CD14-positive monocyte (primary cell): ENCODE measurements at regions not wholly inside any gene's neighbourhood (a gene's known extent, or its start where the extent isn't known, plus 50 kb on each side); places are given as distances from the start of the nearest gene placed in this dataset.

ENCODE experiments used
- DNase-seq, 3 donors: peaks; one replicate each; pipeline ENCODE4 v3.0.0-alpha.2; 2011 to 2022
- H2AFZ ChIP-seq: 2 replicates; pipeline ENCODE4 v1.6.0; 2012; ENCODE audit warnings: mild to moderate bottlenecking, low read depth, low read length, inconsistent platforms; ENCODE audit not compliant: insufficient read depth, poor library complexity, severe bottlenecking
- H3K27ac ChIP-seq, 2 donors: 1 replicate in 1 of 2; 2 replicates in 1 of 2; pipeline ENCODE4 v1.5.1; 2012 to 2013; ENCODE audit warnings: low read length in 2 of 2, control low read depth in 1 of 2, inconsistent platforms in 1 of 2, low read depth in 1 of 2, mild to moderate bottlenecking in 1 of 2
- H3K27me3 ChIP-seq, 2 donors: one replicate each; pipeline versions ENCODE4 v1.6.0 to v1.6.1; 2011 to 2013; ENCODE audit warnings: low read length in 2 of 2; ENCODE audit not compliant: control insufficient read depth in 2 of 2, insufficient read depth in 2 of 2
- H3K36me3 ChIP-seq, 2 donors: replicated peaks in 1 of 2; 1 replicate in 1 of 2; 2 replicates in 1 of 2; pipeline versions ENCODE4 v1.5.1 to v1.6.1; 2012 to 2013; ENCODE audit warnings: low read length in 2 of 2, control low read depth in 1 of 2, inconsistent platforms in 1 of 2, mild to moderate bottlenecking in 1 of 2; ENCODE audit not compliant: insufficient read depth in 2 of 2, control insufficient read depth in 1 of 2
- H3K4me1 ChIP-seq, 2 donors: 1 replicate in 1 of 2; 2 replicates in 1 of 2; pipeline versions ENCODE4 v1.5.1 to v1.6.1; 2012 to 2013; ENCODE audit warnings: low read length in 2 of 2, control low read depth in 1 of 2, inconsistent platforms in 1 of 2, mild to moderate bottlenecking in 1 of 2, moderate library complexity in 1 of 2; ENCODE audit not compliant: insufficient read depth in 2 of 2, control insufficient read depth in 1 of 2
- H3K4me2 ChIP-seq: replicated peaks from 2 replicates; pipeline ENCODE3; 2012; ENCODE audit warnings: low read length, moderate library complexity, mild to moderate bottlenecking; ENCODE audit not compliant: poor library complexity, severe bottlenecking; ENCODE audit errors: extremely low read depth
- H3K4me3 ChIP-seq, 3 experiments: fragments of 200-600 bp in 1 of 3; sonication (generic) in 1 of 3; replicated peaks in 1 of 3; 1 replicate in 2 of 3; 2 replicates in 1 of 3; pipeline ENCODE4 v1.5.1; 2011 to 2013; ENCODE audit warnings: low read length in 3 of 3, mild to moderate bottlenecking in 3 of 3, control low read depth in 2 of 3, low read depth in 2 of 3, inconsistent platforms in 1 of 3, moderate library complexity in 1 of 3
- H3K79me2 ChIP-seq: 2 replicates; pipeline ENCODE4 v1.6.0; 2012; ENCODE audit warnings: mild to moderate bottlenecking, control low read depth, inconsistent platforms, low read length, moderate library complexity; ENCODE audit not compliant: insufficient read depth
- H3K9ac ChIP-seq: 2 replicates; pipeline ENCODE4 v1.6.0; 2017; ENCODE audit warnings: low read length, mild to moderate bottlenecking; ENCODE audit not compliant: insufficient read depth, poor library complexity, severe bottlenecking
- H3K9me3 ChIP-seq, 2 donors: replicated peaks in 1 of 2; 1 replicate in 1 of 2; 2 replicates in 1 of 2; pipeline versions ENCODE4 v1.5.1 to v1.6.1; 2012 to 2013; ENCODE audit warnings: low read length in 2 of 2, control low read depth in 1 of 2; ENCODE audit not compliant: control insufficient read depth in 1 of 2, insufficient read depth in 1 of 2
- H4K20me1 ChIP-seq: 2 replicates; pipeline ENCODE4 v1.6.0; 2012; ENCODE audit warnings: mild to moderate bottlenecking, low read length, control low read depth, moderate library complexity; ENCODE audit not compliant: insufficient read depth
- H3K27ac Mint-ChIP-seq, 7 donors: one replicate each; pipeline ENCODE4 v1.8.0; 2020; ENCODE audit warnings: mild to moderate bottlenecking in 7 of 7, mixed read lengths in 7 of 7, moderate library complexity in 6 of 7, inconsistent platforms in 2 of 7
- H3K27me3 Mint-ChIP-seq, 3 donors: one replicate each; pipeline ENCODE4 v1.8.0; 2021 to 2022; ENCODE audit warnings: low read depth in 3 of 3, mild to moderate bottlenecking in 3 of 3, mixed read lengths in 3 of 3, moderate library complexity in 3 of 3, inconsistent platforms in 1 of 3
- H3K36me3 Mint-ChIP-seq, 2 donors: one replicate each; pipeline ENCODE4 v1.8.0; 2020; ENCODE audit warnings: mixed read lengths in 2 of 2, inconsistent platforms in 1 of 2, mild to moderate bottlenecking in 1 of 2
- H3K4me1 Mint-ChIP-seq: one replicate; pipeline ENCODE4 v1.8.0; 2020; ENCODE audit warnings: mild to moderate bottlenecking, mixed read lengths
- H3K4me3 Mint-ChIP-seq, 2 donors: one replicate each; pipeline ENCODE4 v1.8.0; 2020; ENCODE audit warnings: mild to moderate bottlenecking in 2 of 2, mixed read lengths in 2 of 2, moderate library complexity in 1 of 2
- H3K9me3 Mint-ChIP-seq, 7 donors: one replicate each; pipeline ENCODE4 v1.8.0; 2020 to 2022; ENCODE audit warnings: mixed read lengths in 7 of 7, mild to moderate bottlenecking in 6 of 7, moderate library complexity in 6 of 7, inconsistent platforms in 2 of 7
- CTCF ChIP-seq: fragments of 200-600 bp; IDR thresholded peaks from one replicate; pipeline ENCODE4 v1.8.0; 2022; ENCODE audit warnings: antibody characterized with exemption, mild to moderate bottlenecking
- WGBS: methylation state at CpG from one replicate; pipeline ENCODE4 v1.1.5; 2013; ENCODE audit warnings: missing lambda C conversion rate; ENCODE audit not compliant: insufficient coverage; 5-methylcytosine and 5-hydroxymethylcytosine counted together
- intact Hi-C, 2 donors: fragments of 100-400 bp; cut with micrococcal nuclease; formaldehyde crosslinking; loops; one replicate each; pipeline versions ENCODE4 v1.15.0 to v1.15.1; 2023

GRCh38 chr5:107005653-107006052 lies 665.1 kb downstream of the EFNA5 start:
- H3K9me3 Mint-ChIP-seq, result peaks cover under 1 to 6% (median 3%) of the 10 kb centered on the region in 7 donors
- no peak for DNase-seq
- H2AFZ ChIP-seq, result no peak overlapping the region
- no peaks in the 10 kb centered on the region for H3K27me3 ChIP-seq
- no peaks in the 10 kb centered on the region for H3K27me3 Mint-ChIP-seq
- H4K20me1 ChIP-seq, result no peaks in the 10 kb centered on the region
- H3K27ac Mint-ChIP-seq, result no peak overlapping the region
- no CpG with 5 or more reads among the region's 1 CpG for WGBS
- H3K4me3 Mint-ChIP-seq, result no peak overlapping the region
- no peak overlapping the region for H3K9ac ChIP-seq
- no peaks in the 10 kb centered on the region for H3K36me3 ChIP-seq
- no peak overlapping the region for H3K27ac ChIP-seq
- H3K4me3 ChIP-seq, result no peak overlapping the region
- H3K4me1 ChIP-seq, result no peaks in the 10 kb centered on the region
- no peak overlapping the region for H3K4me2 ChIP-seq
- H3K36me3 Mint-ChIP-seq, result no peaks in the 10 kb centered on the region
- H3K9me3 ChIP-seq, result no peaks in the 10 kb centered on the region
- intact Hi-C loops, result no loop called here
- no peak for TF ChIP-seq CTCF
- H3K4me1 Mint-ChIP-seq, result no peaks in the 10 kb centered on the region
- H3K79me2 ChIP-seq, result no peaks in the 10 kb centered on the region

- intact Hi-C loops, result no loop called here
Measured at GRCh38 chr5:107005161-107005560, 665.6 kb downstream of the EFNA5 start.

More at GRCh38 chr5:107005161-107005560, 665.6 kb downstream of the EFNA5 start:
- H3K27me3 Mint-ChIP-seq, result no peaks in the 10 kb centered on the region
- H3K79me2 ChIP-seq, result no peaks in the 10 kb centered on the region
- H3K4me1 Mint-ChIP-seq, result no peaks in the 10 kb centered on the region
- no peak for DNase-seq
- H3K9me3 ChIP-seq, result peaks cover 0 to 1% of the 10 kb centered on the region in 2 donors
- no peaks in the 10 kb centered on the region for H3K4me1 ChIP-seq
- H3K27me3 ChIP-seq, result no peaks in the 10 kb centered on the region
- H3K4me3 ChIP-seq, result no peak overlapping the region
- no peaks in the 10 kb centered on the region for H4K20me1 ChIP-seq
- no peak for TF ChIP-seq CTCF
- no peaks in the 10 kb centered on the region for H3K36me3 Mint-ChIP-seq
- H3K36me3 ChIP-seq, result no peaks in the 10 kb centered on the region
- H3K27ac ChIP-seq, result no peak overlapping the region
- no peak overlapping the region for H3K4me3 Mint-ChIP-seq
- no peak overlapping the region for H3K27ac Mint-ChIP-seq
- WGBS, result no CpG with 5 or more reads among the region's 4 CpGs
- no peak overlapping the region for H3K4me2 ChIP-seq
- H2AFZ ChIP-seq, result no peak overlapping the region
- peaks cover 0 to 6% (median 4%) of the 10 kb centered on the region in 7 donors for H3K9me3 Mint-ChIP-seq
- H3K9ac ChIP-seq, result no peak overlapping the region
